ENCODE measurements at regions not wholly inside any gene's neighbourhood (a gene's known extent, or its start where the extent isn't known, plus 50 kb on each side); places are given as distances from the start of the nearest gene placed in this dataset.

- no TSS peak for BruUV-seq (replicated peaks)
- TF ChIP-seq, protein P1, sequence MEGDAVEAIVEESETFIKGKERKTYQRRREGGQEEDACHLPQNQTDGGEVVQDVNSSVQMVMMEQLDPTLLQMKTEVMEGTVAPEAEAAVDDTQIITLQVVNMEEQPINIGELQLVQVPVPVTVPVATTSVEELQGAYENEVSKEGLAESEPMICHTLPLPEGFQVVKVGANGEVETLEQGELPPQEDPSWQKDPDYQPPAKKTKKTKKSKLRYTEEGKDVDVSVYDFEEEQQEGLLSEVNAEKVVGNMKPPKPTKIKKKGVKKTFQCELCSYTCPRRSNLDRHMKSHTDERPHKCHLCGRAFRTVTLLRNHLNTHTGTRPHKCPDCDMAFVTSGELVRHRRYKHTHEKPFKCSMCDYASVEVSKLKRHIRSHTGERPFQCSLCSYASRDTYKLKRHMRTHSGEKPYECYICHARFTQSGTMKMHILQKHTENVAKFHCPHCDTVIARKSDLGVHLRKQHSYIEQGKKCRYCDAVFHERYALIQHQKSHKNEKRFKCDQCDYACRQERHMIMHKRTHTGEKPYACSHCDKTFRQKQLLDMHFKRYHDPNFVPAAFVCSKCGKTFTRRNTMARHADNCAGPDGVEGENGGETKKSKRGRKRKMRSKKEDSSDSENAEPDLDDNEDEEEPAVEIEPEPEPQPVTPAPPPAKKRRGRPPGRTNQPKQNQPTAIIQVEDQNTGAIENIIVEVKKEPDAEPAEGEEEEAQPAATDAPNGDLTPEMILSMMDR (conservative IDR thresholded peaks at IDR 0.05; ENCODE audit: low read length): no peak
- TF ChIP-seq EZH2phosphoT487 (IDR thresholded peaks at IDR 0.05; ENCODE audit: borderline replicate concordance, low read depth, low read length): no peak
- Histone ChIP-seq H2AFZ (ENCODE audit: low read length) (no peak overlapping the region), H3K4me1 (ENCODE audit: insufficient read depth, low read length, poor library complexity, severe bottlenecking) (no peaks in the 10 kb centered on the region), H3K9me3 (ENCODE audit: low read length) (no peaks in the 10 kb centered on the region), H4K20me1 (ENCODE audit: insufficient read depth, low read length) (no peaks in the 10 kb centered on the region), H3K27ac (ENCODE audit: low read depth, low read length, poor library complexity, severe bottlenecking) (no peak overlapping the region), H3K4me3 (ENCODE audit: low read depth, low read length, poor library complexity, severe bottlenecking) (no peak overlapping the region), H3K4me2 (ENCODE audit: low read length) (no peak overlapping the region), H3K79me2 (ENCODE audit: insufficient read depth, low read depth, low read length) (no peaks in the 10 kb centered on the region), H3K36me3 (ENCODE audit: insufficient read depth, low read length) (no peaks in the 10 kb centered on the region), H3K9me2 (ENCODE audit: insufficient read depth, low read length) (no peaks in the 10 kb centered on the region; the same call in 1 of the 2 replicates)
- POLR2A ChIA-PET: no interaction called here
- intact Hi-C loops (cut with micrococcal nuclease; ENCODE audit: unreplicated experiment): no loop called here
- DNase-seq (ENCODE audit: low spot score): no peak
- CTCF ChIA-PET (ENCODE audit: unreplicated experiment): no interaction called here
Observed at GRCh38 chr15:72920551-72920950, 131.7 kb upstream of the NEO1 start.

DNA sequence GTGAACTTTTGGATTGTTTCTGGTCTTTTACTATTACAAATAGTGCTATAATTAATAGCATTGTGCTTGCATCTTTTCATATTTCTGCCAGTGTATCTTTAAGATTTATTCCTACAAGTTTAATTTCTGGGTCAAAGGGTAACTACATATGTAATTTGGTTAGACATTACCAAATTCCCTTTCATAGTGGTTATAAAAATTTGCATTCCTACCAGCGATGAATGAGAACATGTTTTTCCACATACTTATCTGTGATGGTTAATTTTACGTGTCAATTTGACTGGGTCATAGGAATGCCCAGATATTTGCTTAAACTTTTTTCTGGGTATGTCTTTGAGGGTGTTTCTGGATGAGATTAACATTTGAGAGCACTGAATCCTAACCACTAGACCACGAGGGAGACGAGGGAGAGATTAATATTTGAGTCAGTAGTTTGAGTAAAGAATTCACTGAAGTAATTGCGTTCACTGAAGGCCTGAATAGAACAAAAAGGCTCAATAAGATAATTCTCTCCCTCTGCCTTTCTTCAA is 132.3 kb upstream of the NEO1 start:
- H3K79me2 ChIP-seq (ENCODE audit: insufficient read depth, low read depth, low read length): no peaks in the 10 kb centered on the region
- BruUV-seq (replicated peaks): no TSS peak
- DNase-seq (ENCODE audit: low spot score): no peak
- no peak overlapping the region for H3K4me3 ChIP-seq (ENCODE audit: low read depth, low read length, poor library complexity, severe bottlenecking)
- no peak overlapping the region for H3K27ac ChIP-seq (ENCODE audit: low read depth, low read length, poor library complexity, severe bottlenecking)
- no peaks in the 10 kb centered on the region for H3K9me3 ChIP-seq (ENCODE audit: low read length)
- no peak overlapping the region for H3K4me2 ChIP-seq (ENCODE audit: low read length)
- POLR2A ChIA-PET: no interaction called here
- intact Hi-C loops (cut with micrococcal nuclease; ENCODE audit: unreplicated experiment): no loop called here
- no peaks in the 10 kb centered on the region for H3K4me1 ChIP-seq (ENCODE audit: insufficient read depth, low read length, poor library complexity, severe bottlenecking)
- H3K36me3 ChIP-seq (ENCODE audit: insufficient read depth, low read length): no peaks in the 10 kb centered on the region
- TF ChIP-seq EZH2phosphoT487 (IDR thresholded peaks at IDR 0.05; ENCODE audit: borderline replicate concordance, low read depth, low read length): no peak
- no peaks in the 10 kb centered on the region for H4K20me1 ChIP-seq (ENCODE audit: insufficient read depth, low read length)
- CTCF ChIA-PET (ENCODE audit: unreplicated experiment): no interaction called here
- no peak overlapping the region for H2AFZ ChIP-seq (ENCODE audit: low read length)
- H3K9me2 ChIP-seq (ENCODE audit: insufficient read depth, low read length): no peaks in the 10 kb centered on the region; the same call in 1 of the 2 replicates

DNA sequence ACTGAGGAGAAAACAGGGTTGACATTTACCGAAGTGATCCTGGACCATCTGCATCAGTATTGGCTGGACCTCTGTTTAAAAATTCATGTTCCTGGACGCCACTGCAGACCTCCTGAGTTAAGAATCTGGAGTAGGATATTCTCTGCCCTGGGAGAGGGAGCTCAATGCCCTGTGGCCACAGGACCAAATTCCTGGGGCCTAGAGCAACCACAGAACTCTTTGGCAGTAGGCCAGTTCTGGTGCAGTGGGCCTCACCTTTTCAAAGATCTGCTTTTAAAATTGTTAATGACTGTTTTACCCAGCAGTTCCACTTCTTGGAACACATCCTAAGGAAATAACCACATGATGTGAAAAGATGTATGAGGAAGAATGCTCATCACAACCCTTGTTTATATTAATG is 133.3 kb upstream of the ADPGK start:
- H3K36me3 ChIP-seq (ENCODE audit: insufficient read depth, low read length): no peaks in the 10 kb centered on the region
- ChIA-PET CTCF (ENCODE audit: unreplicated experiment) (no interaction called here), POLR2A (interaction anchor here (1.5 kb wide), 1 partner anchor 25 kb away, joined by 4 read pairs; no protein-coding TSS in a partner anchor)
- no peak for DNase-seq (ENCODE audit: low spot score)
- H3K9me3 ChIP-seq (ENCODE audit: low read length): no peaks in the 10 kb centered on the region
- no peaks in the 10 kb centered on the region for H3K9me2 ChIP-seq (ENCODE audit: insufficient read depth, low read length)
- H2AFZ ChIP-seq (ENCODE audit: low read length): no peak overlapping the region
- no peaks in the 10 kb centered on the region for H3K79me2 ChIP-seq (ENCODE audit: insufficient read depth, low read depth, low read length)
- no peak overlapping the region for H3K4me3 ChIP-seq (ENCODE audit: low read depth, low read length, poor library complexity, severe bottlenecking)
- H3K4me2 ChIP-seq (ENCODE audit: low read length): no peak overlapping the region
- intact Hi-C loops (cut with micrococcal nuclease; ENCODE audit: unreplicated experiment): no loop called here
- no peak for TF ChIP-seq EZH2phosphoT487 (IDR thresholded peaks at IDR 0.05; ENCODE audit: borderline replicate concordance, low read depth, low read length)
- TF ChIP-seq, protein P1 (conservative IDR thresholded peaks at IDR 0.05; ENCODE audit: low read length): no peak
- no TSS peak for BruUV-seq (replicated peaks)
- H4K20me1 ChIP-seq (ENCODE audit: insufficient read depth, low read length): no peaks in the 10 kb centered on the region
- H3K4me1 ChIP-seq (ENCODE audit: insufficient read depth, low read length, poor library complexity, severe bottlenecking): no peaks in the 10 kb centered on the region
- H3K27ac ChIP-seq (ENCODE audit: low read depth, low read length, poor library complexity, severe bottlenecking): no peak overlapping the region
